Renal pelvis (tissue), 1 donor: ENCODE measurements at regions not wholly inside any gene's neighbourhood (a gene's known extent, or its start where the extent isn't known, plus 50 kb on each side); places are given as distances from the start of the nearest gene placed in this dataset.

ENCODE experiments used
- DNase-seq: peaks from one replicate; pipeline ENCODE4 v3.0.0-alpha.2; 2013

- DNase-seq, result no peak
Measured at GRCh38 chr3:42037318-42037945, 53.7 kb upstream of the TRAK1 start.

- peak; percentile 73 for DNase-seq
Measured at GRCh38 chr3:42036483-42036823, 54.7 kb upstream of the TRAK1 start.

GRCh38 chr3:42035816-42036482 lies 55.2 kb upstream of the TRAK1 start:
- DNase-seq, result no peak

- DNase-seq, result no peak
Measured at GRCh38 chr3:42035007-42035406, 56.1 kb upstream of the TRAK1 start.

- DNase-seq, result no peak
Measured at GRCh38 chr3:42033741-42034140, 57.4 kb upstream of the TRAK1 start.

- DNase-seq, result peak; percentile 77
Measured at GRCh38 chr3:42032693-42033349, 58.3 kb upstream of the TRAK1 start.

- DNase-seq, result no peak
Measured at GRCh38 chr3:42031808-42032480, 59.2 kb upstream of the TRAK1 start.

GRCh38 chr3:42028474-42028873 lies 62.7 kb upstream of the TRAK1 start:
- DNase-seq, result no peak

- DNase-seq, result no peak
Measured at GRCh38 chr3:42027571-42027970, 63.6 kb upstream of the TRAK1 start.

- peak; percentile 95 for DNase-seq
Measured at GRCh38 chr3:42025370-42026138, 63.7 kb upstream of the ULK4 start.

GRCh38 chr3:42024591-42025351 lies 62.9 kb upstream of the ULK4 start:
- DNase-seq, result peak; percentile 64

- DNase-seq, result no peak
Measured at GRCh38 chr3:42023380-42023779, 61.5 kb upstream of the ULK4 start.

- DNase-seq, result no peak
Measured at GRCh38 chr3:42022355-42022754, 60.5 kb upstream of the ULK4 start.

GRCh38 chr3:42020684-42021307 lies 58.9 kb upstream of the ULK4 start:
- no peak for DNase-seq

GRCh38 chr3:42019953-42020260 lies 58.0 kb upstream of the ULK4 start:
- no peak for DNase-seq

GRCh38 chr3:42019144-42019952 lies 57.4 kb upstream of the ULK4 start:
- DNase-seq, result no peak

- peak; percentile 44 for DNase-seq
Measured at GRCh38 chr3:42014921-42015533, 53.1 kb upstream of the ULK4 start.

GRCh38 chr3:42014458-42014920 lies 52.6 kb upstream of the ULK4 start:
- peak; percentile 49 for DNase-seq

- DNase-seq, result peak; percentile 37
Measured at GRCh38 chr3:42013691-42014457, 52.0 kb upstream of the ULK4 start.
